HG03159 (cell line): ENCODE measurements at regions not wholly inside any gene's neighbourhood (a gene's known extent, or its start where the extent isn't known, plus 50 kb on each side); places are given as distances from the start of the nearest gene placed in this dataset.

Experiments
- ATAC-seq: cut with Tn5 transposase; IDR thresholded peaks from one replicate; pipeline ENCODE4 v1.9.1; 2021; ENCODE audit warnings: mild to moderate bottlenecking, moderate library complexity; ENCODE audit not compliant: unreplicated experiment

- ATAC-seq, result no peak
Observed at GRCh38 chr1:239675735-239676134, 289.4 kb downstream of the CHRM3 start.

GRCh38 chr1:239676522-239677273, 290.3 kb downstream of the CHRM3 start:
- no peak for ATAC-seq

- no peak for ATAC-seq
Observed at GRCh38 chr1:239677362-239677761, 291.0 kb downstream of the CHRM3 start.

- no peak for ATAC-seq
Observed at GRCh38 chr1:239678181-239678580, 291.8 kb downstream of the CHRM3 start.

- no peak for ATAC-seq
Observed at GRCh38 chr1:239682046-239682445, 295.7 kb downstream of the CHRM3 start.

GRCh38 chr1:239682960-239683359, 296.6 kb downstream of the CHRM3 start:
- ATAC-seq, result no peak

GRCh38 chr1:239686386-239686785, 300.0 kb downstream of the CHRM3 start:
- no peak for ATAC-seq

GRCh38 chr1:239696317-239696716, 309.9 kb downstream of the CHRM3 start:
- no peak for ATAC-seq

- no peak for ATAC-seq
Observed at GRCh38 chr1:239700667-239701066, 314.3 kb downstream of the CHRM3 start.

- no peak for ATAC-seq
Observed at GRCh38 chr1:239703075-239703474, 316.7 kb downstream of the CHRM3 start.

GRCh38 chr1:239706245-239706892, 320.0 kb downstream of the CHRM3 start:
- no peak for ATAC-seq

- ATAC-seq, result no peak
Observed at GRCh38 chr1:239707615-239708014, 321.2 kb downstream of the CHRM3 start.

- no peak for ATAC-seq
Observed at GRCh38 chr1:239708622-239709021, 322.3 kb downstream of the CHRM3 start.

GRCh38 chr1:239711768-239712167, 325.4 kb downstream of the CHRM3 start:
- ATAC-seq, result no peak

- ATAC-seq, result no peak
Observed at GRCh38 chr1:239717097-239717917, 330.9 kb downstream of the CHRM3 start.

GRCh38 chr1:239717918-239718184, 331.5 kb downstream of the CHRM3 start:
- ATAC-seq, result no peak

- ATAC-seq, result no peak
Observed at GRCh38 chr1:239718571-239718970, 332.2 kb downstream of the CHRM3 start.

- ATAC-seq, result no peak
Observed at GRCh38 chr1:239718997-239719628, 332.7 kb downstream of the CHRM3 start.

GRCh38 chr1:239719642-239720258, 333.4 kb downstream of the CHRM3 start:
- ATAC-seq, result no peak

GRCh38 chr1:239722035-239722434, 335.7 kb downstream of the CHRM3 start:
- ATAC-seq, result no peak

GRCh38 chr1:239723776-239724367, 337.5 kb downstream of the CHRM3 start:
- no peak for ATAC-seq
